HCT116 (cell line): ENCODE measurements at regions not wholly inside any gene's neighbourhood (a gene's known extent, or its start where the extent isn't known, plus 50 kb on each side); places are given as distances from the start of the nearest gene placed in this dataset.

Experiments used
- ATAC-seq: fragments of 200-7000 bp; cut with Tn5 transposase; 2 replicates; pipeline ENCODE4 v1.9.1; 2020; ENCODE audit warnings: mild to moderate bottlenecking, moderate library complexity
- BruUV-seq: library from RNA; stranded (reverse); fragments of 400-500 nt; replicated peaks from 2 replicates; lab custom pipeline; 2021; lab: Mats Ljungman, UMichigan
- CTCF ChIA-PET: fragments of 300-600 bp; sonication (Branson Sonifier 250); formaldehyde crosslinking; loops from one replicate; lab custom pipeline; 2021; ENCODE audit warnings: antibody characterized with exemption; lab: Charles Lee
- POLR2A ChIA-PET: fragments of 300-600, 350-600 bp; sonication (Branson Sonifier 250); formaldehyde crosslinking; loops from one replicate; lab custom pipeline; 2021; ENCODE audit warnings: antibody characterized with exemption; lab: Charles Lee
- RAD21 ChIA-PET, 2 experiments: fragments of 300-600 bp; sonication (Branson Sonifier 250); formaldehyde crosslinking; loops; one replicate each; lab custom pipeline; 2023; ENCODE audit warnings: low total read pairs in 2 of 2; ENCODE audit not compliant: uncharacterized antibody in 2 of 2, unreplicated experiment in 2 of 2, low non-redundant PET in 1 of 2; lab: Charles Lee
- DNase-seq: peaks from one replicate; pipeline ENCODE4 v3.0.0-alpha.2; 2010; ENCODE audit warnings: low read depth, low spot score
- H2AFZ ChIP-seq: fragments of 200-600 bp; shearing (Covaris generic), sonication (generic); 2 replicates; pipeline ENCODE4 v1.6.1; 2017; ENCODE audit warnings: low read depth, mixed run types, mixed read lengths, antibody characterized with exemption, low read length; ENCODE audit not compliant: poor library complexity, severe bottlenecking
- H3K27ac ChIP-seq: 2 replicates; pipeline ENCODE4 v1.5.1; 2012; ENCODE audit warnings: low read depth, low read length
- H3K27me3 ChIP-seq: fragments of 200-600 bp; sonication (generic); 2 replicates; pipeline ENCODE4 v1.6.1; 2016; ENCODE audit warnings: mixed run types, low read length, mixed read lengths; ENCODE audit not compliant: insufficient read depth
- H3K36me3 ChIP-seq, 2 experiments: fragments of 200-500 bp in 1 of 2; fragments of 200-600 bp in 1 of 2; sonication (Bioruptor generic) in 1 of 2; sonication (generic) in 1 of 2; 2 replicates each; pipeline versions ENCODE4 v1.5.1 to v1.6.1; 2014 to 2016; ENCODE audit warnings: low read length in 2 of 2, inconsistent platforms in 1 of 2, mixed read lengths in 1 of 2, mixed run types in 1 of 2; ENCODE audit not compliant: insufficient read depth in 2 of 2, control insufficient read depth in 1 of 2
- H3K4me1 ChIP-seq, 2 experiments: fragments of 200-600 bp in 1 of 2; sonication (generic) in 1 of 2; 2 replicates each; pipeline versions ENCODE4 v1.5.1 to v1.6.1; 2012 to 2017; ENCODE audit warnings: low read length in 2 of 2, inconsistent platforms in 1 of 2, mild to moderate bottlenecking in 1 of 2, mixed read lengths in 1 of 2, mixed run types in 1 of 2, moderate library complexity in 1 of 2; ENCODE audit not compliant: insufficient read depth in 2 of 2, control insufficient read depth in 1 of 2
- H3K4me2 ChIP-seq: fragments of 200-600 bp; sonication (generic); 2 replicates; pipeline ENCODE4 v1.6.1; 2017; ENCODE audit warnings: mixed run types, low read length, mixed read lengths
- H3K4me3 ChIP-seq, 2 experiments: fragments of 200-600 bp in 1 of 2; sonication (generic) in 1 of 2; replicated peaks in 1 of 2; 2 replicates each; pipeline ENCODE4 v1.5.1; 2011 to 2016; ENCODE audit warnings: low read length in 2 of 2, control low read depth in 1 of 2, low read depth in 1 of 2, mild to moderate bottlenecking in 1 of 2, mixed read lengths in 1 of 2, mixed run types in 1 of 2
- H3K79me2 ChIP-seq: fragments of 200-600 bp; sonication (generic); 2 replicates; pipeline ENCODE4 v1.6.1; 2017; ENCODE audit warnings: mild to moderate bottlenecking, mixed run types, low read length, moderate library complexity, mixed read lengths; ENCODE audit not compliant: insufficient read depth
- H3K9ac ChIP-seq: fragments of 200-600 bp; sonication (generic); 2 replicates; pipeline ENCODE4 v1.6.1; 2016; ENCODE audit warnings: low read length, mixed read lengths
- H3K9me2 ChIP-seq: fragments of 200-600 bp; sonication (generic), shearing (Covaris generic); 2 replicates; pipeline ENCODE4 v1.6.1; 2017; ENCODE audit warnings: mixed run types, mild to moderate bottlenecking, moderate library complexity; ENCODE audit not compliant: insufficient read depth
- H3K9me3 ChIP-seq, 2 experiments: fragments of 200-500 bp in 1 of 2; fragments of 200-600 bp in 1 of 2; sonication (Bioruptor generic) in 1 of 2; sonication (generic) in 1 of 2; 2 replicates each; pipeline ENCODE4 v1.6.1; 2014 to 2017; ENCODE audit warnings: low read length in 2 of 2, mixed read lengths in 2 of 2, inconsistent platforms in 1 of 2, low read depth in 1 of 2, mild to moderate bottlenecking in 1 of 2, mixed run types in 1 of 2, moderate library complexity in 1 of 2; ENCODE audit not compliant: control insufficient read depth in 1 of 2, insufficient read depth in 1 of 2
- H4K20me1 ChIP-seq: fragments of 200-600 bp; sonication (generic), shearing (Covaris generic); 2 replicates; pipeline ENCODE4 v1.6.1; 2017; ENCODE audit warnings: mixed run types, mild to moderate bottlenecking, moderate library complexity; ENCODE audit not compliant: insufficient read depth
- CBX3 ChIP-seq: IDR thresholded peaks from 2 replicates; pipeline ENCODE4 v1.6.1; 2012; ENCODE audit warnings: low read depth
- CEBPB ChIP-seq: IDR thresholded peaks from 2 replicates; pipeline ENCODE4 v1.6.1; 2012; ENCODE audit warnings: low read depth
- EZH2phosphoT487 ChIP-seq: fragments of 200-600 bp; IDR thresholded peaks from 2 replicates; pipeline ENCODE4 v1.6.1; 2018; ENCODE audit warnings: antibody characterized with exemption, borderline replicate concordance
- MAX ChIP-seq: IDR thresholded peaks from 2 replicates; pipeline ENCODE4 v1.6.1; 2012
- POLR2AphosphoS5 ChIP-seq: IDR thresholded peaks from 2 replicates; pipeline ENCODE4 v1.6.1; 2011; ENCODE audit warnings: mild to moderate bottlenecking, low read depth, low read length, moderate library complexity
- RAD21 ChIP-seq: IDR thresholded peaks from 2 replicates; pipeline ENCODE4 v1.6.1; 2012; ENCODE audit warnings: low read depth, mild to moderate bottlenecking
- SRF ChIP-seq: IDR thresholded peaks from 2 replicates; pipeline ENCODE4 v1.6.1; 2012; ENCODE audit warnings: low read depth
- YY1 ChIP-seq: IDR thresholded peaks from 2 replicates; pipeline ENCODE4 v1.6.1; 2011; ENCODE audit warnings: low read length, low read depth, moderate library complexity, mild to moderate bottlenecking; ENCODE audit not compliant: insufficient replicate concordance; ENCODE audit errors: extremely low read depth
- intact Hi-C: fragments of 100-400 bp; cut with micrococcal nuclease; formaldehyde crosslinking; loops from 2 replicates; pipeline ENCODE4 v1.10.0; 2022

- H3K9ac ChIP-seq, result no peak overlapping the region
- no TSS peak for BruUV-seq
- ATAC-seq (no peak), DNase-seq (no peak)
- no peak overlapping the region for H2AFZ ChIP-seq
- no peaks in the 10 kb centered on the region for H4K20me1 ChIP-seq
- H3K4me1 ChIP-seq, result peaks cover 0 to 10% of the 10 kb centered on the region in 2 experiments; a peak in 2 of 4 replicates
- POLR2A ChIA-PET, result no interaction called here
- no peak overlapping the region for H3K4me2 ChIP-seq
- H3K27me3 ChIP-seq, result no peaks in the 10 kb centered on the region
- H3K36me3 ChIP-seq, result no peaks in the 10 kb centered on the region
- no peaks in the 10 kb centered on the region for H3K9me2 ChIP-seq
- intact Hi-C loops, result no loop called here
- no peaks in the 10 kb centered on the region for H3K79me2 ChIP-seq
- no peaks in the 10 kb centered on the region for H3K9me3 ChIP-seq
- RAD21 ChIA-PET, result no interaction called here
- CTCF ChIA-PET, result no interaction called here
- no peak overlapping the region for H3K4me3 ChIP-seq
- H3K27ac ChIP-seq, result no peak overlapping the region
- no peak for TF ChIP-seq CEBPB
Observed at GRCh38 chr5:34409373-34409772, 246.8 kb upstream of the RAI14 start.

GRCh38 chr5:34410411-34411139 is 245.6 kb upstream of the RAI14 start:
- ATAC-seq, result no peak
- no peak for TF ChIP-seq CEBPB
- no peak for TF ChIP-seq RAD21
- TF ChIP-seq CBX3, result no peak
- no peak for TF ChIP-seq EZH2phosphoT487
- no peak for TF ChIP-seq POLR2AphosphoS5
- no peak for TF ChIP-seq MAX
- TF ChIP-seq SRF, result no peak
- no peak for TF ChIP-seq YY1
- TF ChIP-seq, all 23 proteins: peak for 0
- RAD21 ChIA-PET, result no interaction called here
- H2AFZ ChIP-seq, result no peak overlapping the region
- H3K27me3 ChIP-seq, result no peaks in the 10 kb centered on the region
- BruUV-seq, result no TSS peak
- H3K36me3 ChIP-seq, result no peaks in the 10 kb centered on the region
- H4K20me1 ChIP-seq, result no peaks in the 10 kb centered on the region
- no peaks in the 10 kb centered on the region for H3K79me2 ChIP-seq
- H3K4me1 ChIP-seq, result peaks cover 0 to 10% of the 10 kb centered on the region in 2 experiments; a peak in 2 of 4 replicates
- no peaks in the 10 kb centered on the region for H3K9me2 ChIP-seq
- POLR2A ChIA-PET, result no interaction called here
- no peak overlapping the region for H3K9ac ChIP-seq
- DNase-seq, result no peak
- CTCF ChIA-PET, result no interaction called here
- no peak overlapping the region for H3K4me3 ChIP-seq
- H3K27ac ChIP-seq, result no peak overlapping the region
- H3K4me2 ChIP-seq, result no peak overlapping the region
- intact Hi-C loops, result no loop called here
- H3K9me3 ChIP-seq, result no peaks in the 10 kb centered on the region
